Calu3 (cell line): ENCODE measurements at regions not wholly inside any gene's neighbourhood (a gene's known extent, or its start where the extent isn't known, plus 50 kb on each side); places are given as distances from the start of the nearest gene placed in this dataset.

Experiments
- BruUV-seq: library from RNA; stranded (reverse); fragments of 400-500 nt; replicated peaks from 2 replicates; lab custom pipeline; 2021; lab: Mats Ljungman, UMichigan
- CTCF ChIA-PET: fragments of 300-600 bp; sonication (Branson Sonifier 250); formaldehyde crosslinking; loops from one replicate; lab custom pipeline; 2022; ENCODE audit warnings: antibody characterized with exemption; lab: Charles Lee
- DNase-seq: peaks from one replicate; pipeline ENCODE4 v3.0.0; 2022
- H3K27ac Mint-ChIP-seq: one replicate; pipeline ENCODE4 v1.8.0; 2022; ENCODE audit warnings: mixed read lengths; ENCODE audit not compliant: unreplicated experiment
- H3K27me3 Mint-ChIP-seq: one replicate; pipeline ENCODE4 v1.8.0; 2022; ENCODE audit warnings: mixed read lengths; ENCODE audit not compliant: unreplicated experiment
- H3K36me3 Mint-ChIP-seq: one replicate; pipeline ENCODE4 v1.8.0; 2022; ENCODE audit warnings: mild to moderate bottlenecking, moderate library complexity, mixed read lengths; ENCODE audit not compliant: insufficient read depth, unreplicated experiment
- H3K4me1 Mint-ChIP-seq: one replicate; pipeline ENCODE4 v1.8.0; 2022; ENCODE audit warnings: mild to moderate bottlenecking, low read depth, mixed read lengths; ENCODE audit not compliant: unreplicated experiment
- H3K4me3 Mint-ChIP-seq: one replicate; pipeline ENCODE4 v1.8.0; 2022; ENCODE audit warnings: mild to moderate bottlenecking, low read depth, moderate library complexity, mixed read lengths; ENCODE audit not compliant: unreplicated experiment
- H3K9me3 Mint-ChIP-seq: one replicate; pipeline ENCODE4 v1.8.0; 2022; ENCODE audit warnings: low read depth, mixed read lengths; ENCODE audit not compliant: unreplicated experiment
- intact Hi-C: fragments of 100-400 bp; cut with micrococcal nuclease; formaldehyde crosslinking; loops from one replicate; pipeline ENCODE4 v1.10.0; 2022; ENCODE audit not compliant: unreplicated experiment
- TF ChIP-seq, protein P1 (sequence below): fragments of 200-600 bp; IDR thresholded peaks from one replicate; pipeline ENCODE4 v1.8.0; 2022; ENCODE audit warnings: antibody characterized with exemption; ENCODE audit not compliant: unreplicated experiment

DNA sequence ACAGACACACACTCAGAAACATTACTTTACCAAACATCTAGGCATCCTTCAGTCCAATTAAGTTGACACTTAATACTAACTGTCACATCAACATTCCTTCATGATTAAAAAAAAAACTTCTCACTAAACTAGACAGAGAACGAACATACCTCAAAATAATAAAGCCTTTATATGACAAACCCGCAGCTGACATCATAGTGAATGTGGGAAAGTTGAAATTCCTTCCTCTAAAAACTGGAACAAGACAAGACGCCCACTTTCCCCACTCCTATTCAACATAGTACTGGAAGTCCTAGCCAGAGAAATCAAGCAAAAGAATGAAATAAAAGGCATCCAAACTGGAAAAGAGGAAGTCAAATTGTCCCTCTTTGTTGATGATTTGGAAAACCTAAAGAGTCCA, 96.9 kb upstream of the PPP1R9A start:
- H3K27me3 Mint-ChIP-seq: no peaks in the 10 kb centered on the region
- H3K4me1 Mint-ChIP-seq: no peaks in the 10 kb centered on the region
- no peaks in the 10 kb centered on the region for H3K36me3 Mint-ChIP-seq
- intact Hi-C loops: no loop called here
- no peak for DNase-seq
- H3K4me3 Mint-ChIP-seq: no peak overlapping the region
- H3K9me3 Mint-ChIP-seq: no peaks in the 10 kb centered on the region
- TF ChIP-seq, protein P1, sequence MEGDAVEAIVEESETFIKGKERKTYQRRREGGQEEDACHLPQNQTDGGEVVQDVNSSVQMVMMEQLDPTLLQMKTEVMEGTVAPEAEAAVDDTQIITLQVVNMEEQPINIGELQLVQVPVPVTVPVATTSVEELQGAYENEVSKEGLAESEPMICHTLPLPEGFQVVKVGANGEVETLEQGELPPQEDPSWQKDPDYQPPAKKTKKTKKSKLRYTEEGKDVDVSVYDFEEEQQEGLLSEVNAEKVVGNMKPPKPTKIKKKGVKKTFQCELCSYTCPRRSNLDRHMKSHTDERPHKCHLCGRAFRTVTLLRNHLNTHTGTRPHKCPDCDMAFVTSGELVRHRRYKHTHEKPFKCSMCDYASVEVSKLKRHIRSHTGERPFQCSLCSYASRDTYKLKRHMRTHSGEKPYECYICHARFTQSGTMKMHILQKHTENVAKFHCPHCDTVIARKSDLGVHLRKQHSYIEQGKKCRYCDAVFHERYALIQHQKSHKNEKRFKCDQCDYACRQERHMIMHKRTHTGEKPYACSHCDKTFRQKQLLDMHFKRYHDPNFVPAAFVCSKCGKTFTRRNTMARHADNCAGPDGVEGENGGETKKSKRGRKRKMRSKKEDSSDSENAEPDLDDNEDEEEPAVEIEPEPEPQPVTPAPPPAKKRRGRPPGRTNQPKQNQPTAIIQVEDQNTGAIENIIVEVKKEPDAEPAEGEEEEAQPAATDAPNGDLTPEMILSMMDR: no peak
- no peak overlapping the region for H3K27ac Mint-ChIP-seq
- CTCF ChIA-PET: no interaction called here
- no TSS peak for BruUV-seq

DNA sequence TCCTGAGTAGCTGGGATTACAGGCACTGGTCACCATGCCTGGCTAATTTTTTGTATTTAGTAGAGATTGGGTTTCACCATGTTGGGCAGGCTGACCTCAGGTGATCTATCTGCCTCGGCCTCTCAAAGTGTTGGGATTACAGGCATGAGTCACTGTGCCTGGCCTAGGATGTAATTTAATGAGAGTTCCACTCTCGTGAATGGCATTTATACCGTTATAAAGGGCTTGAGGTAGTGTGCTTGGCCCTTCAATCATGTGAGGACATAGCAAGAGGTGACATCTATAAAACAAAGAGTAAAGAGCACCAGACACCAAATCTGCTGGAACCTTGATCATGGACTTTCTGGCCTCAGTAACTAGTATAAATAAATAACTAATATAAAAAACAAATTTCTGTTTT, 93.5 kb upstream of the PPP1R9A start:
- CTCF ChIA-PET: no interaction called here

DNA sequence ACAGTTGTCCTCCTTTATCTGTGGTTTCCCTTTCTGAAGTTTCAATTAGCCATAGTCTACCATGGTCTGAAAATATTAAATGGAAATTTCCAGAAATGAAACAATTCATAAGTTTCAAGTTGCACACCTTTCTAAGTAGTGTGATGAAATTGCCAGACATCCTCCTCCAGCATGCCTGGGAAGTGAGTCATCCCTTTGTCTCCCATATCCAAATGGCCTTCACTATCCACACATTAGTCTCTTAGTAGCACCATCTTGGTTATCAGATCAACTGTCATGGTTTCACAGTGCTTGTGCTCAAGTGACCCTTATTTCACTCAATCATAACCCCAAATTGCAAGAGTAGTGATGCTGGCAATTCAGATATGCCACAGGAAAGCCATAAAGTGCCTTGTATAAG, 83.4 kb upstream of the PPP1R9A start:
- intact Hi-C loops: no loop called here
- CTCF ChIA-PET: no interaction called here
- Mint-ChIP-seq H3K4me3 (no peak overlapping the region), H3K27me3 (no peaks in the 10 kb centered on the region), H3K9me3 (peaks cover 8% of the 10 kb centered on the region), H3K27ac (peak overlapping the region; percentile 80), H3K36me3 (no peaks in the 10 kb centered on the region), H3K4me1 (peaks cover 11% of the 10 kb centered on the region)
- no TSS peak for BruUV-seq
- peak; percentile 5 for DNase-seq
- TF ChIP-seq, protein P1: no peak

More for the DNA sequence above, 93.5 kb upstream of the PPP1R9A start:
- no peak for DNase-seq
- Mint-ChIP-seq H3K27ac (no peak overlapping the region), H3K27me3 (no peaks in the 10 kb centered on the region), H3K4me3 (no peak overlapping the region), H3K36me3 (no peaks in the 10 kb centered on the region), H3K9me3 (peaks cover 9% of the 10 kb centered on the region), H3K4me1 (no peaks in the 10 kb centered on the region)
- TF ChIP-seq, protein P1: no peak
- intact Hi-C loops: no loop called here
- no TSS peak for BruUV-seq

DNA sequence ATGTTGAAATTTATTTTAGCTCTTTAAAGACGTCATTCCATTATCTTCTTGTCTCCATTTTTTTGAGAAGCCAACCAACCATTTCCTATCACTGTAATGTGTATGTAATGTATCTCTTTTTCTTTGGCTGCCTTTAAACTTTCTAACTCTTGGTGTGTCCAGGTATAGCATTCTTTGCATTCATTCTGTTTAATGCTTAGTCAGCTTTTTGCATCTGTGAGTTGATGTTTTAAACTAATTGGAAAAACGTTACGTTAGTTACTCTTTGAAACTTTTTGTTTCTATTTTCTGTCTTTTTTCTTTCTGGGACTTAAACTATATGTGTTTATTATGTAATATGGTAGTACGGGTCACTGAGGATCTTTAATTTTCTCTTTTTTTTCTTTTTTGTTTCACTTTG, 77.4 kb upstream of the PPP1R9A start:
- no TSS peak for BruUV-seq
- Mint-ChIP-seq H3K9me3 (peaks cover 8% of the 10 kb centered on the region), H3K27me3 (no peaks in the 10 kb centered on the region), H3K4me1 (no peaks in the 10 kb centered on the region), H3K36me3 (no peaks in the 10 kb centered on the region), H3K4me3 (no peak overlapping the region), H3K27ac (no peak overlapping the region)
- TF ChIP-seq, protein P1: no peak
- CTCF ChIA-PET: no interaction called here
- intact Hi-C loops: no loop called here
- DNase-seq: no peak

DNA sequence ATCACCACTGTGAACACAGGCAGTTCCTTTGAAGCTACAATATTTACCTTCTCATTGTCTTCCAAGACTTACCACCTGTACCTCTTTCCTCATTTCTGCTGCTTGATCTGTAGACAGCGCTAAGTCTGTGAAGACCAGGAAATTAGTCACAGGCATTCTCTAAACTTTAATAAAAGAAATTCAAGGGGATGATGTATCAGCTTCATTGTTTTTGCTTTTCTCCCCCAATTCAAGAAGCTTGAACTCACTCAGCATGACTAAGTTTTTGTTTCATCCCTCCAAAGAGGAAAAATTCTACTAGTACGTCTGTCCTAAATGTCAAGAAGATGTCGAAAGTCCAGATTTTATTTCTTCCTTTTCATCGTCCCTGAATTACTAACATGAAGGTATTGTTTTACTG, 75.3 kb upstream of the PPP1R9A start:
- Mint-ChIP-seq H3K27ac (no peak overlapping the region), H3K36me3 (no peaks in the 10 kb centered on the region), H3K4me3 (no peak overlapping the region), H3K4me1 (no peaks in the 10 kb centered on the region), H3K27me3 (no peaks in the 10 kb centered on the region), H3K9me3 (peaks cover 7% of the 10 kb centered on the region)
- no TSS peak for BruUV-seq
- no peak for DNase-seq
- intact Hi-C loops: no loop called here
- TF ChIP-seq, protein P1: no peak
- CTCF ChIA-PET: no interaction called here
